H9 (cell line): ENCODE measurements at regions not wholly inside any gene's neighbourhood (a gene's known extent, or its start where the extent isn't known, plus 50 kb on each side); places are given as distances from the start of the nearest gene placed in this dataset.

ENCODE experiments used
- DNase-seq: peaks from one replicate; pipeline ENCODE4 v3.0.0-alpha.2; 2017
- H2AFZ ChIP-seq: one replicate; pipeline ENCODE4 v1.6.1; 2013; ENCODE audit warnings: mild to moderate bottlenecking, low read length, control low read depth, moderate library complexity
- H2AK5ac ChIP-seq: 2 replicates; pipeline ENCODE4 v1.6.1; 2013; ENCODE audit warnings: low read length, control low read depth, mixed read lengths; ENCODE audit not compliant: insufficient read length
- H2BK120ac ChIP-seq: one replicate; pipeline ENCODE4 v1.6.1; 2013; ENCODE audit warnings: low read depth, mild to moderate bottlenecking, low read length, control low read depth, inconsistent platforms; ENCODE audit not compliant: poor library complexity, severe bottlenecking
- H2BK12ac ChIP-seq: 2 replicates; pipeline ENCODE4 v1.6.1; 2013; ENCODE audit warnings: low read length, control low read depth, mixed read lengths, low read depth; ENCODE audit not compliant: insufficient read length
- H2BK15ac ChIP-seq: 2 replicates; pipeline ENCODE4 v1.6.1; 2013; ENCODE audit warnings: low read depth, low read length, control low read depth
- H2BK20ac ChIP-seq: one replicate; pipeline ENCODE4 v1.6.1; 2013; ENCODE audit warnings: low read depth, mild to moderate bottlenecking, low read length, control low read depth, inconsistent platforms; ENCODE audit not compliant: poor library complexity, severe bottlenecking
- H2BK5ac ChIP-seq: 2 replicates; pipeline ENCODE4 v1.6.1; 2013; ENCODE audit warnings: low read length, control low read depth, mixed read lengths; ENCODE audit not compliant: insufficient read length
- H3K14ac ChIP-seq: 2 replicates; pipeline ENCODE4 v1.6.1; 2013; ENCODE audit warnings: low read length, control low read depth; ENCODE audit not compliant: insufficient read depth
- H3K18ac ChIP-seq: 2 replicates; pipeline ENCODE4 v1.6.1; 2013; ENCODE audit warnings: low read depth, mild to moderate bottlenecking, mixed read lengths, low read length, control low read depth; ENCODE audit not compliant: insufficient read length
- H3K23ac ChIP-seq: 2 replicates; pipeline ENCODE4 v1.6.1; 2013; ENCODE audit warnings: low read length, control low read depth, mixed read lengths, low read depth; ENCODE audit not compliant: insufficient read length
- H3K23me2 ChIP-seq: 2 replicates; pipeline ENCODE4 v1.6.1; 2013; ENCODE audit warnings: low read depth, mild to moderate bottlenecking, mixed read lengths, low read length, control low read depth; ENCODE audit not compliant: insufficient read length, poor library complexity, severe bottlenecking
- H3K27ac ChIP-seq: 2 replicates; pipeline ENCODE4 v1.5.1; 2013; ENCODE audit warnings: low read length, control low read depth, mixed read lengths, low read depth; ENCODE audit not compliant: insufficient read length
- H3K27me3 ChIP-seq: 2 replicates; pipeline ENCODE4 v1.6.1; 2013; ENCODE audit warnings: low read length, control low read depth, inconsistent platforms; ENCODE audit not compliant: insufficient read depth
- H3K4ac ChIP-seq: 2 replicates; pipeline ENCODE4 v1.6.1; 2013; ENCODE audit warnings: low read depth, mild to moderate bottlenecking, control low read depth, inconsistent platforms, low read length, moderate library complexity
- H3K4me1 ChIP-seq: 2 replicates; pipeline ENCODE4 v1.6.1; 2013; ENCODE audit warnings: low read length, control low read depth, inconsistent platforms; ENCODE audit not compliant: insufficient read depth
- H3K4me2 ChIP-seq: 2 replicates; pipeline ENCODE4 v1.6.1; 2013; ENCODE audit warnings: low read length, control low read depth, mixed read lengths; ENCODE audit not compliant: insufficient read length, insufficient read depth
- H3K56ac ChIP-seq: 2 replicates; pipeline ENCODE4 v1.6.1; 2013; ENCODE audit warnings: low read depth, mild to moderate bottlenecking, mixed read lengths, low read length, control low read depth; ENCODE audit not compliant: insufficient read length
- H3K79me1 ChIP-seq: 2 replicates; pipeline ENCODE4 v1.6.1; 2013; ENCODE audit warnings: low read depth, mild to moderate bottlenecking, moderate library complexity, low read length, control low read depth, inconsistent platforms; ENCODE audit not compliant: insufficient read depth, poor library complexity, severe bottlenecking
- H3K79me2 ChIP-seq: 2 replicates; pipeline ENCODE4 v1.6.1; 2013; ENCODE audit warnings: low read length, control low read depth, inconsistent platforms; ENCODE audit not compliant: insufficient read depth
- H3K9ac ChIP-seq: 2 replicates; pipeline ENCODE4 v1.6.1; 2013; ENCODE audit warnings: low read length, control low read depth, mixed read lengths; ENCODE audit not compliant: insufficient read length; ENCODE audit errors: extremely low read depth
- H3K9me3 ChIP-seq: one replicate; pipeline ENCODE4 v1.6.1; 2013; ENCODE audit warnings: low read depth, low read length, inconsistent platforms; ENCODE audit not compliant: control insufficient read depth
- H3T11ph ChIP-seq: one replicate; pipeline ENCODE4 v1.6.1; 2013; ENCODE audit warnings: mild to moderate bottlenecking, low read length, control low read depth, inconsistent platforms
- H4K20me1 ChIP-seq: one replicate; pipeline ENCODE4 v1.6.1; 2013; ENCODE audit not compliant: control insufficient read depth, insufficient read length, insufficient read depth
- H4K5ac ChIP-seq: 2 replicates; pipeline ENCODE4 v1.6.1; 2013; ENCODE audit warnings: low read depth, mild to moderate bottlenecking, mixed read lengths, low read length, control low read depth; ENCODE audit not compliant: insufficient read length
- H4K8ac ChIP-seq: replicated peaks from 2 replicates; pipeline ENCODE4 v1.6.1; 2013; ENCODE audit warnings: low read length, control low read depth, mixed read lengths, low read depth; ENCODE audit not compliant: insufficient read length
- H4K91ac ChIP-seq: 2 replicates; pipeline ENCODE4 v1.6.1; 2013; ENCODE audit warnings: low read depth, mild to moderate bottlenecking, moderate library complexity, mixed read lengths, low read length, control low read depth; ENCODE audit not compliant: insufficient read length
- H3K27ac Mint-ChIP-seq, 3 experiments: 2 replicates in 2 of 3; 3 replicates in 1 of 3; pipeline ENCODE4 v1.8.0; 2020 to 2021; ENCODE audit warnings: mixed read lengths in 3 of 3, mild to moderate bottlenecking in 1 of 3, moderate library complexity in 1 of 3
- H3K27me3 Mint-ChIP-seq: 2 replicates; pipeline ENCODE4 v1.8.0; 2021; ENCODE audit warnings: low read depth, mild to moderate bottlenecking, moderate library complexity, mixed read lengths
- H3K36me3 Mint-ChIP-seq, 3 experiments: 2 replicates in 2 of 3; 3 replicates in 1 of 3; pipeline ENCODE4 v1.8.0; 2020 to 2021; ENCODE audit warnings: low read depth in 3 of 3, mixed read lengths in 3 of 3; ENCODE audit not compliant: insufficient read depth in 1 of 3
- H3K4me1 Mint-ChIP-seq, 2 experiments: 2 replicates each; pipeline ENCODE4 v1.8.0; 2020; ENCODE audit warnings: mixed read lengths in 2 of 2
- H3K4me3 Mint-ChIP-seq, 2 experiments: 2 replicates in 1 of 2; 3 replicates in 1 of 2; pipeline ENCODE4 v1.8.0; 2020 to 2021; ENCODE audit warnings: mild to moderate bottlenecking in 2 of 2, mixed read lengths in 2 of 2, moderate library complexity in 1 of 2
- H3K9me3 Mint-ChIP-seq, 2 experiments: 2 replicates in 1 of 2; 3 replicates in 1 of 2; pipeline ENCODE4 v1.8.0; 2020; ENCODE audit warnings: mild to moderate bottlenecking in 2 of 2, mixed read lengths in 2 of 2, moderate library complexity in 1 of 2
- WGBS: extraction: QIAGEN DNeasy Blood & Tissue Kit; methylation state at CpG from one replicate; pipeline ENCODE4 v1.1.7; 2013; ENCODE audit warnings: missing lambda C conversion rate, low lambda C conversion rate, mixed read lengths; ENCODE audit not compliant: insufficient read length; ENCODE audit errors: extremely low coverage; 5-methylcytosine and 5-hydroxymethylcytosine counted together
- TF ChIP-seq, protein P1 (sequence below): fragments of 200-600 bp; sonication (generic); conservative IDR thresholded peaks from 3 replicates; pipeline ENCODE4 v1.8.0; 2021; ENCODE audit warnings: antibody characterized with exemption, mild to moderate bottlenecking

DNA sequence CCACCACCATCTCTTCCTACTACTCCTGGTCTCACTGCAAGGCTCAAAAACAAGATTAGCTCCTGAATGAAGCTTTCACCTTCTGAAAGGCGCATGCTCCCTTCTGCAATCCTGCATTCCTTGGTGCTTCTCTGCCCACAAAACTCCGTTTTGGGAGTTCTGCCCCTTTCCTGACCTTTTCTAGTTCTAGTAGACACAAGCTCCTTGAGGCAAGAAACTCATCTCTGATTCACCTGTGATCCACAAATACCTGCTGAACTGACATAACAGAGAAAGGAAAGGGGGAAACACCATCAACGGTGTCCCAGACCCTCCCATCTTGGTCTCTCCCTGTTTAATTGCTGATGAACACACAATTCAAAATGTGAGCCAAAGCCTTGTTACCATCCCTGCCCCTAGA lies 64.0 kb upstream of the EGR2 start:
- H3K79me2 ChIP-seq, result no peaks in the 10 kb centered on the region
- Mint-ChIP-seq H3K27me3 (peaks cover 6% of the 10 kb centered on the region; the same call in 1 of the 2 replicates), H3K27ac (no peak overlapping the region), H3K9me3 (no peaks in the 10 kb centered on the region), H3K4me1 (peaks cover 8 to 16% of the 10 kb centered on the region in 2 experiments), H3K4me3 (no peak overlapping the region), H3K36me3 (no peaks in the 10 kb centered on the region)
- no peak overlapping the region for H3K56ac ChIP-seq
- no peaks in the 10 kb centered on the region for H3K23me2 ChIP-seq
- no peak overlapping the region for H3K23ac ChIP-seq
- H3K18ac ChIP-seq, result no peak overlapping the region
- no peaks in the 10 kb centered on the region for H3K27me3 ChIP-seq
- no peak overlapping the region for H2BK15ac ChIP-seq
- no peak overlapping the region for H4K91ac ChIP-seq
- TF ChIP-seq, protein P1, sequence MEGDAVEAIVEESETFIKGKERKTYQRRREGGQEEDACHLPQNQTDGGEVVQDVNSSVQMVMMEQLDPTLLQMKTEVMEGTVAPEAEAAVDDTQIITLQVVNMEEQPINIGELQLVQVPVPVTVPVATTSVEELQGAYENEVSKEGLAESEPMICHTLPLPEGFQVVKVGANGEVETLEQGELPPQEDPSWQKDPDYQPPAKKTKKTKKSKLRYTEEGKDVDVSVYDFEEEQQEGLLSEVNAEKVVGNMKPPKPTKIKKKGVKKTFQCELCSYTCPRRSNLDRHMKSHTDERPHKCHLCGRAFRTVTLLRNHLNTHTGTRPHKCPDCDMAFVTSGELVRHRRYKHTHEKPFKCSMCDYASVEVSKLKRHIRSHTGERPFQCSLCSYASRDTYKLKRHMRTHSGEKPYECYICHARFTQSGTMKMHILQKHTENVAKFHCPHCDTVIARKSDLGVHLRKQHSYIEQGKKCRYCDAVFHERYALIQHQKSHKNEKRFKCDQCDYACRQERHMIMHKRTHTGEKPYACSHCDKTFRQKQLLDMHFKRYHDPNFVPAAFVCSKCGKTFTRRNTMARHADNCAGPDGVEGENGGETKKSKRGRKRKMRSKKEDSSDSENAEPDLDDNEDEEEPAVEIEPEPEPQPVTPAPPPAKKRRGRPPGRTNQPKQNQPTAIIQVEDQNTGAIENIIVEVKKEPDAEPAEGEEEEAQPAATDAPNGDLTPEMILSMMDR, result no peak
- no peak overlapping the region for H2AFZ ChIP-seq
- no peak overlapping the region for H2BK5ac ChIP-seq
- H3K79me1 ChIP-seq, result no peaks in the 10 kb centered on the region
- no peaks in the 10 kb centered on the region for H4K20me1 ChIP-seq
- H3K14ac ChIP-seq, result no peak overlapping the region
- no peak overlapping the region for H2AK5ac ChIP-seq
- DNase-seq, result no peak
- no peak overlapping the region for H3K4me2 ChIP-seq
- no peak overlapping the region for H4K5ac ChIP-seq
- no peak overlapping the region for H4K8ac ChIP-seq
- no peaks in the 10 kb centered on the region for H3K9me3 ChIP-seq
- H3K4ac ChIP-seq, result no peak overlapping the region
- no CpG with 5 or more reads among the region's 3 CpGs for WGBS
- H3K27ac ChIP-seq, result no peak overlapping the region
- no peak overlapping the region for H3K9ac ChIP-seq
- H2BK20ac ChIP-seq, result no peak overlapping the region
- no peak overlapping the region for H3T11ph ChIP-seq
- no peak overlapping the region for H2BK120ac ChIP-seq
- H2BK12ac ChIP-seq, result no peak overlapping the region
- H3K4me1 ChIP-seq, result no peaks in the 10 kb centered on the region
